NCI-H2081 treated with DMSO at 0.1 percent for 48 hours (cell line): ENCODE measurements at regions not wholly inside any gene's neighbourhood (a gene's known extent, or its start where the extent isn't known, plus 50 kb on each side); places are given as distances from the start of the nearest gene placed in this dataset.

Experiments
- DNase-seq: peaks from one replicate; lab custom pipeline; 2025; lab: John Stamatoyannopoulos, UW

DNA sequence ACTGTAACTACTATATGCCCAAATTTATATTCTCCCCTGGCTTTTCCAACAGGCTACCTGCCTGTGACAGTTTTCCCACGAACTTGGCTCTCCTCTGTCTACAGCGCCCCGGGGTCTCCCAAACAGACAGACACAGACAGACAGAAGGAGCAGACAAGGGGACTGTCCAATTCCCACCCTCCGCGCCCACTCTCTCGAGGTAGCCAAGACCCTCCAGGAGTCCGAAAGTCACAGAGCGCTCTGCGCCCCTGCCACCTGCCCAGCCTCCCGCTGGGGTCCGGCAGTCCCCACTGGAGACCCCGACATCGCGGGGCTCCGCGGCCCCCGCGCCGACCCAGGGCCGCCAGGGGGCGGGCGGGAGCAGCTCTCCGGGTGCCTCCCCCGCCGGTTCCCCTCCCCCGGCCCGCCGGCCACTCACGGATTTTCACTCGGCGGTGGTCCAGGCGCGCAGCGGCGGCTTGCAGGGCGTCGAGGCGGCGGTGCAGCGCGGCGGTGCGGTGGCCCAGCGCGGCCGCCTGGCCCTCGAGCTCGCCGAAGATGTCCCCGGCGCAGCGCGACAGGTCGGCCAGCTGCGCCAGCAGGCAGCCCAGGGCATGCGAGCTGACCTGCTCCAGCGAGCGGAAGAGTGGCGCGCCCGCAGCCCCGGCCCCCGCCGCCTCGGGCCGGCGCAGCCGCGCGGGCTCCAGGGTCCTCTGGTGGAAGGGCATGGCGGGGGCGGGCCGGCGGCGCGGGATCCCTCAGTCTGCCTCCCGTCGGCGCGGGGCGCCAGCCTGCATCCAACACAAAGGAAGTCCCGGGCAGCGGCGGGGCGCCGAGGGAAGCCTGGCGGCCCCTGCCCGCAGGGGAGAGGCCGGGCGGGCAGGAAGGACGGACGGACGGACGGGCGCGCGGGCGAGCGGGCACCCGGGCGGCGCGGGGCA lies 81.3 kb upstream of the CCDC28A start:
- peak; percentile 9 for DNase-seq

DNA sequence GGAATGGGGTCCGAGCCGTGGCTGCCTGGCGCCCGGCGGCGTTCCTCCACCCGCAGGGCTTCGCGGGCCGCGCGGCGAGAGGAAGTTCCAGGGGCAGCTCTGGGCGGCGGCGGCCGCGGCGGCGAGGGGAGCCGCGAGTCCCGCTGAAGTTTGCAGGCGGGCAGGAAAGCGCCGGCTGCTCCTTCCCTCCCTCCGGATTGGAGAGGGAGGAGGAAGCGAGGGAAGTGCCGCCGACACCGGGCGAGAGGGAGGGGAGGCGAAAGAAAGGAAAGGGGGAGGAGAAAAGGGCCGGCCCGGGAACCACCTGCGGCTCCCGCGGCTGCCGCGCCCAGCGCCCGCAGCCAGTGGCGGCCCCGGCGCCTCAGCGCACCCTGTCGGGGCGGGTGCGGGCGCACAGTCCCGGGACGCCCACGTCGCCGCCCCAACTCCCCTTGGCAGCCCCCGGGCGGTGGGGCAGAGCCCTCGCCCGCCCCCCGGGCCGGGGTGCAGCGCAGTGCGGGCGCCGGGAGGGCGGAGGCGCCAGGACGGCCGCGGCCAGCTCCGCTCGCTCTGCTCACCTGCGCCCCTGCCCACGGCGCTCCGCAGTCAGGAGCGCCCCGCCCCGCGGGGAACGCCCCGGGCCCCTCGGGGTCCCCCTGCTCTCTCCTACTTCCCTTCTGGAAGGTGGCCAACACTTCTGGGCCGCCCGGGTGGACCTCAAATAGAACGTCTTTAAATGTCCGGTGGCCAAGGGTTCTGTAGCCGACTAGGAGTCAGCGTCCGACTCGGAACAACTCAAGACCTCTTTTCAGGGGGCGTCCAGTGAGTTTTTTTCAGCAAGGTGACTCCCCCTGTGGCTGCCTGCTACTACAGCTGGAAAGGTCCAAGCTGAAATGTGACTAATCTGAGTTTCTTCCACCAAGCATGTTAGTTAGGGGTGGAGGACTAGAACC lies 80.3 kb upstream of the CCDC28A start:
- no peak for DNase-seq

- no peak for DNase-seq
These were observed 78.4 kb upstream of the CCDC28A start for GRCh38 chr6:138695193-138695592.

DNA sequence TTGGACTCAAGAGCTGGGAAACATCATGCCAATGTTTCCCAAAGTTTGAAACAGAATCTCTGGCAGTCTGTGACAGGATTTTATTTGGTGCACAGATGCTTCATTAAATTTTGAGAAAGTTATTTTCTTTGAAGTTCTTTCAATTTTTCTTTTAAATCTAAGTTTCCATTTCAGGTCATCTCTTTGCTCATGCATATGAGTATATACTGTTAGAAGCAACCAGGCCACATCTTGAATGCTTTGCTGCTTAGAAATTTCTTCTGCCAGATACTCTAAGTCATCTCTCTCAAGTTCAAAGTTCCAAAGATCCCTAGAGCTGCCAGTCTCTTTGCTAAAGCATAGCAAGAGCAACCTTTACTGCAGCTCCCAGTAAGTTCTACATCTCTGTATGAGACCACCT lies 59.1 kb upstream of the CCDC28A start:
- DNase-seq, result no peak

DNA sequence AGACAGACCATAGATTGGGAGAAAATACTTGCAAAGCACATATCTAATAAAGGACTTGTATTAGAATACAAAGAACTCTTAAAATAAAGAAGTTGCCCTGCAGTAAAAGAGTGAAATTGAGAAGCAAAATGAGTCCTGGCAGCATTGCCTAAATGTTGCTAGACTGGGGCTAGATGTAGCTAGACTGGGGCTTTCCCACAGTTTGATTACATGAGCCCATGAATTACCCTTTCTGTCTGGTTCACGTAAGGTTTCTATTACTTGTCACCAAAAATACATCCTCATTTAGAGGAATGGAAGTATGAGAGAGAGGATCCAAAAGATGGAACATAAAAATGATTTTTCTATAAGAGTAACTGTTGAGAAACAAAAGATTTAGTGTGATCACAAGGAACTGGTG lies 57.6 kb upstream of the CCDC28A start:
- DNase-seq, result no peak

- DNase-seq, result no peak
These were observed 56.5 kb upstream of the CCDC28A start for GRCh38 chr6:138716971-138717665.

DNA sequence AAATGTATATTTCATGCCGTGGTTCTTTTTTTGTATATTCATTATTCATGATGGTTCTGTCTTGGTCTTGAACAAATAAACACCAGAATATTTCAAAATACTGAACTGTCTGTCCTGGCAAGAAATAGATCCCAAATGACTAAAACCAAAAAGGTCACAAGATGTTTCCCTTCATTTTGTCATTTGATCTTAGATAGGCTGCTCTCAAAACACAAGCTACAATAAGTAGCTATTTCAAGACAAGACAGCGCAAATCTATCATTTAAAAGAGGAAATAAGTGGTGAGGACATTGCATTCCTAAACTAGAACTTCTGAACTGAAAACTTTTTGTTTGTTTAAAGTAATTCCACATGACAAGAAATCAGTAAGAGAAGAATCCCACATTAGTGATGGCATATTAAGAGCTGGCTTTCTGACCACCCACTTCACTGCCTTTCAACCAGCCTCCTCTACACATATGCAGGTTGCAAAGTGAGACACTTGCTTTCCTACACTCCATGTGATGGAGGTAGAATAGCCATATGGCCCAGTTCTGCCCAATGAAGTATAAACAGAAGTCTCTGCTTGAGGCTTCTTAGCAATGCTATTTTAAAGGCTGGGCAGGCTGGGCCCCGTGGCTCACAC lies 54.4 kb upstream of the CCDC28A start:
- DNase-seq, result no peak

DNA sequence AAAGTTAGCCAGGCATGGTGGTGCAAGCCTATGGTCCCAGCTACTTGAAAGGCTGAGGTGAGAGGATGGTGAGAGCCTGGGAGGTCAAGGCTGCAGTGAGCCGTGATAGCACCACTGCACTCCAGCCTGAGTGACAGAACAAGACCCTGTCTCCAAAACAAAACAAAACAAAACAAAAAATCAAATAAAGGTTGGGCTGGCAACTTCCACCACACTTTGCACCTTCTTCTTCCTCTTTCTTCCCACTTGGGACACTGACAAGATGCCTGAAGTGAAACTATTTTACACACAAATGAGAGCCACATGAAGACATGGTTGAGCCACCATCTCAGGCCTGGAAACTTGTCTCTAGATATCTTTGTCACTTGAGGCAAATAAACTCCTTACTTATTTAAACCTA lies 53.8 kb upstream of the CCDC28A start:
- no peak for DNase-seq

DNA sequence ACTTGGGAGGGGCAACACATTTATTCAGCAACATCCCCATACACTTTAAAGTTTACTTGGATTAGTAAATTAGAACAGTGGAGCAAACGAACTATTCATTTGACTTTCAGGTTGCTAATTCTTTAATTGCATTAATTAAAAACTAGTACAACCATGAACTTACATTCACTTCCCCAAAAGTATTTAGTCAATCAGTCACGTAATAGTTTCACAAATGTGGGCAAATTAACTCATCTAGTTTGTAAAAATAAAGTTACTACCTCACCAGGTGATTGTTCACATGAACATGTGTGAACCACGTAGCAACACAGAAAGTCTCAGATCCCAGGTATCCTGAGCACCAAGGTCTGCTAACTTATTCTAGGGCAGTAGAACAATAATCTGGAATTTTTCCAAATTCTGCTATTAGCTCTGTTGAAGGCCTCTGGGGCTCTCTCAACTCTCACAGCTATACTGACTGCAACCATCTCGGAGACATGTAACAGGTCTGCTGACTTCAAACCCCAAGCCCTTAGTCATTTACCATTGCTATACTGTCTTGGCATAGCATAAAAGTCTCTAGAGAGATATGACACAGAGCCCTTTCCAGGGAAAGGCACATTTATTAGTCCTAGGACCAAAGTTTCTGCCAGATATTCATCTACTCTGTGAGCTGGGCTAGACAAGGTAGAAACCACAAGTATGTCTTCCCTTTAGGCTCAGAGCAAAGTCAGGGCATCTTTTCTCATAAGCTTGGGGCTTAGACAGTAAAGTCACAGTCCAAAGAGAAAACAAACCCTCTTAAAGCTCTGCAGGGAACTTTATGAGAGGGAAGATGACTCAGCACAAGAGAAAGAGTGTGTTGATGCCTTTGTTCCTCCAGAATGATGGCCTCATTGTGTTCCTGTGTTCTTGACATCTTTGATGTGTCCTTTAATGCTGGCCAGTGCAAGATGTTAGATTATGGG lies 50.9 kb upstream of the CCDC28A start:
- DNase-seq, result no peak
